ENCODE measurements at regions not wholly inside any gene's neighbourhood (a gene's known extent, or its start where the extent isn't known, plus 50 kb on each side); places are given as distances from the start of the nearest gene placed in this dataset.

DNA sequence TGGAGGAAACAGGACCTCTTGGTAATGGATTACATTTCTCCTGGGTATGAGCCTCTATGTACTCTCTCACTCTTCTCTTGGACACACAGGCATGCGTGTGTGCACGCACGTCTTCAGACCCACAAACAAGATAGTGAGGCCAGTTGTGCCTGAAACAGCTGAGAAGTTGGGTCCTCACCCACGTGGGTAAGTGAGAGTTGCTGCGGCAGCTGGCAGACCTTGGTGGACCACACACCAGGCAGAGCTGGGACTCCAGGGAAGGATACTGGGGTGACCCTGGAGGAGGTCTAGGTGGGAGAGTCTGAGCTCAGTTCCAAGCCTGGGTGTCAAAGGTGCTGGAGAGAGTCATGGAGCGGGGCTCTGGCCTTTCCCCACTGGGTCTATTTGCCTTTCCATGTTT lies 194.3 kb downstream of the HAUS1 start:
- no peaks in the 10 kb centered on the region for H3K79me2 ChIP-seq (replicated peaks; ENCODE audit: insufficient read depth, low read length)
- H3K4me3 ChIP-seq (ENCODE audit: low read length), result no peak overlapping the region
- no peaks in the 10 kb centered on the region for H4K20me1 ChIP-seq (ENCODE audit: insufficient read depth)
- H3K9me3 ChIP-seq (ENCODE audit: low read length), result no peaks in the 10 kb centered on the region
- no peak overlapping the region for H2AFZ ChIP-seq (ENCODE audit: low read depth, low read length)
- H3K9me2 ChIP-seq (ENCODE audit: insufficient read depth, low read length), result no peaks in the 10 kb centered on the region
- no peak overlapping the region for H3K4me2 ChIP-seq (ENCODE audit: low read length)
- H3K27ac ChIP-seq (ENCODE audit: low read length), result no peak overlapping the region
- no peak for TF ChIP-seq REST (IDR thresholded peaks at IDR 0.05; ENCODE audit: borderline replicate concordance)
- TF ChIP-seq EP300 (conservative IDR thresholded peaks at IDR 0.05; ENCODE audit: poor library complexity, severe bottlenecking), result no peak
- no peak for TF ChIP-seq TAF1 (IDR thresholded peaks at IDR 0.05; ENCODE audit: low read depth)
- TF ChIP-seq POLR2AphosphoS5 (IDR thresholded peaks at IDR 0.05), result no peak
- no peak for TF ChIP-seq SMC3 (conservative IDR thresholded peaks at IDR 0.05; ENCODE audit: poor library complexity)
- TF ChIP-seq RAD21 (conservative IDR thresholded peaks at IDR 0.05), result no peak
- TF ChIP-seq EZH2 (IDR thresholded peaks at IDR 0.05; ENCODE audit: borderline replicate concordance, insufficient read depth, low read length, poor library complexity, severe bottlenecking), result no peak
- TF ChIP-seq CTCF (IDR thresholded peaks at IDR 0.05; ENCODE audit: poor library complexity, severe bottlenecking), result no peak
- no peak for TF ChIP-seq MXI1 (conservative IDR thresholded peaks at IDR 0.05; ENCODE audit: poor library complexity, severe bottlenecking)
- H3K9ac ChIP-seq (ENCODE audit: low read length), result no peak overlapping the region
- no peaks in the 10 kb centered on the region for H3K36me3 ChIP-seq (ENCODE audit: insufficient read depth, low read length)
- no peaks in the 10 kb centered on the region for H3K27me3 ChIP-seq (ENCODE audit: insufficient read depth, low read depth, low read length)
- H3F3A ChIP-seq (ENCODE audit: insufficient read depth, low read length, poor library complexity, severe bottlenecking), result no peaks in the 10 kb centered on the region

DNA sequence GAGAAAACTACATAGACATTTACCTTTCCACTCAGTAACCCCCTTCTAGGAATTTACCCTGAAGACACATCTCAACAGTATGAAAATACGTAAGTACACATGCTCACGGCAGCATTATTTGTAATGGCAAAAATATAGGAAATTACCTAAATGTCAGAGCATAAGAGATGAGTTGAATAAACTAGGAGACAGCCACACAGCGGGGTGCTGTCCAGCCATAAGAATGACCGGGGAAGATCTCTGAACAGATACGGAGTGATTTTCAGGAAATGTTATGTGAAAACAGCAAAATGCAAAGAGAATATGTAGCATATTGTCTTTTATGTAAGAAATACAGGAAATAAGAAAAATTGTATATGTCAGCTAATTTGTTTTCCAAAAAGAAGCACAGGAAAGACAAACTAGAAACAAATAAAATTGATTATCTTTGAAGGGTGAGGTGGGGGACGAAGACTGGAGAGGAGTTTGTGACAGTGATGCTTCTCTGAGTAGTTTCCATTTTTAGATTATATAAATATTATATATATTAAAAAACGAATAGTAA lies 195.4 kb downstream of the HAUS1 start:
- H4K20me1 ChIP-seq (ENCODE audit: insufficient read depth), result no peaks in the 10 kb centered on the region
- H3K4me3 ChIP-seq (ENCODE audit: low read length), result no peak overlapping the region
- H3F3A ChIP-seq (ENCODE audit: insufficient read depth, low read length, poor library complexity, severe bottlenecking), result no peaks in the 10 kb centered on the region
- H3K4me2 ChIP-seq (ENCODE audit: low read length), result no peak overlapping the region
- TF ChIP-seq TAF1 (IDR thresholded peaks at IDR 0.05; ENCODE audit: low read depth) (no peak), POLR2AphosphoS5 (IDR thresholded peaks at IDR 0.05) (peak; percentile 59), EZH2 (IDR thresholded peaks at IDR 0.05; ENCODE audit: borderline replicate concordance, insufficient read depth, low read length, poor library complexity, severe bottlenecking) (no peak), REST (IDR thresholded peaks at IDR 0.05; ENCODE audit: borderline replicate concordance) (no peak), CTCF (IDR thresholded peaks at IDR 0.05; ENCODE audit: poor library complexity, severe bottlenecking) (no peak)
- no peak overlapping the region for H2AFZ ChIP-seq (ENCODE audit: low read depth, low read length)
- H3K9me2 ChIP-seq (ENCODE audit: insufficient read depth, low read length), result no peaks in the 10 kb centered on the region
- no peak overlapping the region for H3K9ac ChIP-seq (ENCODE audit: low read length)
- H3K36me3 ChIP-seq (ENCODE audit: insufficient read depth, low read length), result no peaks in the 10 kb centered on the region
- H3K27me3 ChIP-seq (ENCODE audit: insufficient read depth, low read depth, low read length), result no peaks in the 10 kb centered on the region
- no peaks in the 10 kb centered on the region for H3K79me2 ChIP-seq (replicated peaks; ENCODE audit: insufficient read depth, low read length)
- no peaks in the 10 kb centered on the region for H3K9me3 ChIP-seq (ENCODE audit: low read length)
- H3K27ac ChIP-seq (ENCODE audit: low read length), result no peak overlapping the region

Data from neural cell (in vitro differentiated cells).